K562 (cell line): ENCODE measurements at regions not wholly inside any gene's neighbourhood (a gene's known extent, or its start where the extent isn't known, plus 50 kb on each side); places are given as distances from the start of the nearest gene placed in this dataset.
A peak's percentile ranks its signal among the peaks of the same experiment; 100 is the strongest.
"Not testable (repeated sequence)": the region's sequence is repeated elsewhere in the genome, so short reads cannot be mapped to it uniquely, and the experiment has no call there.

ENCODE experiments used
- ATAC-seq: fragments of 200-7000 bp; cut with Tn5 transposase; 3 replicates; pipeline ENCODE4 v1.9.1; 2020; ENCODE audit warnings: moderate library complexity
- BruUV-seq: library from RNA; stranded (reverse); fragments of 400-500 nt; replicated peaks from 2 replicates; lab custom pipeline; 2021; lab: Mats Ljungman, UMichigan
- CTCF ChIA-PET: fragments of 300-600 bp; formaldehyde crosslinking; extraction: SDS; loops from one replicate; lab custom pipeline; 2021; ENCODE audit warnings: low intra/inter-chr PET ratio; lab: Yijun Ruan, JAX
- POLR2A ChIA-PET: fragments of 300-600, 350-650 bp; sonication (Branson Sonifier 250); formaldehyde crosslinking; extraction: SDS; loops from one replicate; lab custom pipeline; 2021; ENCODE audit warnings: antibody characterized with exemption, inconsistent platforms; lab: Yijun Ruan, JAX
- DNase-seq, 4 experiments: peaks; one replicate each; pipeline versions ENCODE4 v3.0.0 to v3.0.0-alpha.2; 2011 to 2018; ENCODE audit warnings: low spot score in 3 of 4, mixed read lengths in 3 of 4; ENCODE audit errors: extremely low read depth in 1 of 4
- FAIRE-seq: peaks from 2 replicates; lab custom pipeline; 2011; peaks lifted over from hg19 to GRCh38; lab: Jason Lieb, UNC
- H2AFZ ChIP-seq: 2 replicates; pipeline ENCODE4 v1.6.0; 2011; ENCODE audit warnings: low read depth, low read length, control low read depth, inconsistent platforms
- H3K27ac ChIP-seq: fragments of 200-600 bp; 3 replicates; pipeline ENCODE4 v1.8.0; 2011; ENCODE audit warnings: low read depth, mild to moderate bottlenecking, control low read depth, inconsistent platforms, low read length, moderate library complexity, mixed read lengths; ENCODE audit errors: extremely low read depth
- H3K27me3 ChIP-seq, 2 experiments: fragments of 300-600 bp in 1 of 2; 2 replicates in 1 of 2; 3 replicates in 1 of 2; pipeline versions ENCODE4 v1.6.0 to v1.8.0; 2011; ENCODE audit warnings: inconsistent platforms in 2 of 2, low read length in 2 of 2, mild to moderate bottlenecking in 1 of 2, mixed read lengths in 1 of 2, moderate library complexity in 1 of 2; ENCODE audit not compliant: control insufficient read depth in 2 of 2, insufficient read depth in 2 of 2
- H3K36me3 ChIP-seq: fragments of 300-600 bp; 3 replicates; pipeline ENCODE4 v1.8.0; 2011; ENCODE audit warnings: mild to moderate bottlenecking, low read length, inconsistent platforms; ENCODE audit not compliant: control insufficient read depth, insufficient read depth
- H3K4me1 ChIP-seq, 2 experiments: fragments of 200-600 bp in 1 of 2; replicated peaks in 1 of 2; 2 replicates in 1 of 2; 3 replicates in 1 of 2; pipeline versions ENCODE4 v1.5.1 to v1.8.0; 2011; ENCODE audit warnings: inconsistent platforms in 2 of 2, low read length in 2 of 2, mild to moderate bottlenecking in 1 of 2, mixed read lengths in 1 of 2, moderate library complexity in 1 of 2; ENCODE audit not compliant: control insufficient read depth in 2 of 2, insufficient read depth in 2 of 2
- H3K4me2 ChIP-seq: 2 replicates; pipeline ENCODE4 v1.6.1; 2011; ENCODE audit warnings: low read length, control low read depth, inconsistent platforms, mixed read lengths; ENCODE audit not compliant: insufficient read depth
- H3K4me3 ChIP-seq: fragments of 200-600 bp; sonication (generic), shearing (Covaris generic); 2 replicates; pipeline ENCODE4 v1.5.1; 2016; ENCODE audit warnings: control low read depth, inconsistent platforms
- H3K79me2 ChIP-seq: fragments of 200-600 bp; 3 replicates; pipeline ENCODE4 v1.8.0; 2011; ENCODE audit warnings: low read length, inconsistent platforms; ENCODE audit not compliant: control insufficient read depth, insufficient read depth
- H3K9ac ChIP-seq, 2 experiments: 2 replicates each; pipeline versions ENCODE4 v1.6.0 to v1.6.1; 2011; ENCODE audit warnings: low read depth in 2 of 2, low read length in 2 of 2, control low read depth in 1 of 2, inconsistent platforms in 1 of 2, mild to moderate bottlenecking in 1 of 2, mixed read lengths in 1 of 2; ENCODE audit not compliant: insufficient read depth in 1 of 2
- H3K9me1 ChIP-seq: one replicate; pipeline ENCODE4 v1.6.0; 2011; ENCODE audit warnings: inconsistent platforms, mild to moderate bottlenecking, low read length, moderate library complexity; ENCODE audit not compliant: control insufficient read depth, insufficient read depth
- H3K9me3 ChIP-seq: replicated peaks from 2 replicates; pipeline ENCODE4 v1.5.1; 2011; ENCODE audit warnings: low read depth, low read length, inconsistent platforms; ENCODE audit not compliant: control insufficient read depth, insufficient read depth
- H4K20me1 ChIP-seq: replicated peaks from 2 replicates; pipeline ENCODE4 v1.6.1; 2011; ENCODE audit warnings: low read length, inconsistent platforms, mixed read lengths; ENCODE audit not compliant: control insufficient read depth, insufficient read depth
- WGBS: fragments of 100-300 bp; shearing (Covaris generic); methylation state at CpG from one replicate; pipeline ENCODE4 v1.1.6; 2016; ENCODE audit warnings: low coverage, mixed read lengths; ENCODE audit not compliant: insufficient coverage; ENCODE audit errors: missing lambda C conversion rate; 5-methylcytosine and 5-hydroxymethylcytosine counted together
- in situ Hi-C: fragments of 300-500 bp; cut with MboI; formaldehyde crosslinking; loops from 4 replicates; pipeline ENCODE4 v1.15.0; 2018; ENCODE audit warnings: inconsistent platforms, mixed read lengths
- intact Hi-C: fragments of 100-400 bp; cut with micrococcal nuclease; formaldehyde crosslinking; loops from 2 replicates; pipeline ENCODE4 v1.14.2; 2022

GRCh38 chr21:6363591-6363990 lies 4157.8 kb upstream of the TPTE start:
- POLR2A ChIA-PET = interaction anchor here (2.8 kb wide), 1 partner anchor 9 kb away, joined by 18 read pairs; no protein-coding TSS in a partner anchor
- H3K9ac ChIP-seq, H3K4me2 ChIP-seq, ATAC-seq, H3K4me1 ChIP-seq, H4K20me1 ChIP-seq, H3K27me3 ChIP-seq, H2AFZ ChIP-seq, intact Hi-C loops, H3K9me3 ChIP-seq, H3K4me3 ChIP-seq, DNase-seq, H3K9me1 ChIP-seq, BruUV-seq, H3K79me2 ChIP-seq, CTCF ChIA-PET, H3K36me3 ChIP-seq, H3K27ac ChIP-seq, FAIRE-seq, in situ Hi-C loops: not testable (repeated sequence)
- WGBS = no CpG with 5 or more reads among the region's 1 CpG

GRCh38 chr21:6368824-6369223 lies 4152.6 kb upstream of the TPTE start:
- H3K27me3 ChIP-seq, H3K9me1 ChIP-seq, intact Hi-C loops, H3K36me3 ChIP-seq, H3K4me1 ChIP-seq, H3K9me3 ChIP-seq, DNase-seq, CTCF ChIA-PET, FAIRE-seq, H3K79me2 ChIP-seq, ATAC-seq, H4K20me1 ChIP-seq, in situ Hi-C loops: not testable (repeated sequence)
- TSS peak; percentile 54 for BruUV-seq
- peak overlapping the region; percentile 80 for H3K4me2 ChIP-seq
- peak overlapping the region in 1 of 2 experiments; percentile 53; a peak in 3 of 4 replicates for H3K9ac ChIP-seq
- POLR2A ChIA-PET = interaction anchor here (2.5 kb wide), 1 partner anchor 9 kb away, joined by 17 read pairs; no protein-coding TSS in a partner anchor
- H3K4me3 ChIP-seq = peak overlapping the region; percentile 39
- 2% methylated on average over 2 of the region's 7 CpGs for WGBS
- H2AFZ ChIP-seq = peak overlapping the region; percentile 84
- peak overlapping the region; percentile 64; the same call in 2 of the 3 replicates for H3K27ac ChIP-seq
